Activated naive CD8-positive, alpha-beta T cell (primary cell): ENCODE measurements at regions not wholly inside any gene's neighbourhood (a gene's known extent, or its start where the extent isn't known, plus 50 kb on each side); places are given as distances from the start of the nearest gene placed in this dataset.
"Not testable (repeated sequence)": the region's sequence is repeated elsewhere in the genome, so short reads cannot be mapped to it uniquely, and the experiment has no call there.

Experiments used
- H3K27ac Mint-ChIP-seq: one replicate; pipeline ENCODE4 v1.8.0; 2021; ENCODE audit warnings: mixed read lengths
- H3K27me3 Mint-ChIP-seq: one replicate; pipeline ENCODE4 v1.8.0; 2021; ENCODE audit warnings: mixed read lengths
- H3K36me3 Mint-ChIP-seq: one replicate; pipeline ENCODE4 v1.8.0; 2021; ENCODE audit warnings: mixed read lengths
- H3K4me1 Mint-ChIP-seq: one replicate; pipeline ENCODE4 v1.8.0; 2021; ENCODE audit warnings: low read depth, mixed read lengths
- H3K4me3 Mint-ChIP-seq: one replicate; pipeline ENCODE4 v1.8.0; 2021; ENCODE audit warnings: mild to moderate bottlenecking, mixed read lengths
- H3K9me3 Mint-ChIP-seq: one replicate; pipeline ENCODE4 v1.8.0; 2021; ENCODE audit warnings: low read depth, mixed read lengths

GRCh38 chr10:81177651-81178244 is 640.0 kb downstream of the SH2D4B start:
- Mint-ChIP-seq H3K4me3 (no peak overlapping the region), H3K4me1 (no peaks in the 10 kb centered on the region), H3K27me3 (no peaks in the 10 kb centered on the region), H3K9me3 (peaks cover 4% of the 10 kb centered on the region), H3K27ac (no peak overlapping the region), H3K36me3 (no peaks in the 10 kb centered on the region)

GRCh38 chr10:81179324-81179723 is 641.6 kb downstream of the SH2D4B start:
- Mint-ChIP-seq H3K4me1 (no peaks in the 10 kb centered on the region), H3K27ac (no peak overlapping the region), H3K4me3 (no peak overlapping the region), H3K27me3 (no peaks in the 10 kb centered on the region), H3K9me3 (peaks cover 4% of the 10 kb centered on the region), H3K36me3 (no peaks in the 10 kb centered on the region)

GRCh38 chr10:81179805-81180452 is 642.2 kb downstream of the SH2D4B start:
- Mint-ChIP-seq H3K9me3 (peaks cover 4% of the 10 kb centered on the region), H3K36me3 (no peaks in the 10 kb centered on the region), H3K4me3 (no peak overlapping the region), H3K27ac (no peak overlapping the region), H3K4me1 (no peaks in the 10 kb centered on the region), H3K27me3 (no peaks in the 10 kb centered on the region)

GRCh38 chr10:81182296-81182695 is 644.6 kb downstream of the SH2D4B start:
- Mint-ChIP-seq H3K4me3 (no peak overlapping the region), H3K27me3 (no peaks in the 10 kb centered on the region), H3K27ac (no peak overlapping the region), H3K36me3 (no peaks in the 10 kb centered on the region), H3K4me1 (no peaks in the 10 kb centered on the region), H3K9me3 (no peaks in the 10 kb centered on the region)

GRCh38 chr10:81192221-81192788 is 654.6 kb downstream of the SH2D4B start:
- Mint-ChIP-seq H3K4me3 (no peak overlapping the region), H3K4me1 (no peaks in the 10 kb centered on the region), H3K27ac (no peak overlapping the region), H3K27me3 (no peaks in the 10 kb centered on the region), H3K36me3 (no peaks in the 10 kb centered on the region), H3K9me3 (no peaks in the 10 kb centered on the region)

- Mint-ChIP-seq H3K9me3 (no peaks in the 10 kb centered on the region), H3K4me1 (no peaks in the 10 kb centered on the region), H3K27me3 (peaks cover 1% of the 10 kb centered on the region), H3K27ac (no peak overlapping the region), H3K36me3 (no peaks in the 10 kb centered on the region), H3K4me3 (no peak overlapping the region)
These were observed 663.1 kb downstream of the SH2D4B start for GRCh38 chr10:81200801-81201200.

- not testable (repeated sequence) for H3K9me3 Mint-ChIP-seq, H3K27me3 Mint-ChIP-seq, H3K4me1 Mint-ChIP-seq, H3K27ac Mint-ChIP-seq, H3K36me3 Mint-ChIP-seq, H3K4me3 Mint-ChIP-seq
These were observed 667.6 kb upstream of the NRG3 start for GRCh38 chr10:81207359-81207758.

- Mint-ChIP-seq H3K27me3 (peaks cover 2% of the 10 kb centered on the region), H3K4me1 (no peaks in the 10 kb centered on the region), H3K36me3 (no peaks in the 10 kb centered on the region), H3K9me3 (no peaks in the 10 kb centered on the region), H3K27ac (no peak overlapping the region), H3K4me3 (no peak overlapping the region)
These were observed 661.6 kb upstream of the NRG3 start for GRCh38 chr10:81213370-81213769.

- Mint-ChIP-seq H3K27ac (no peak overlapping the region), H3K9me3 (no peaks in the 10 kb centered on the region), H3K4me3 (no peak overlapping the region), H3K36me3 (no peaks in the 10 kb centered on the region), H3K4me1 (no peaks in the 10 kb centered on the region), H3K27me3 (peaks cover 2% of the 10 kb centered on the region)
These were observed 659.5 kb upstream of the NRG3 start for GRCh38 chr10:81215498-81215897.

- Mint-ChIP-seq H3K4me1 (no peaks in the 10 kb centered on the region), H3K4me3 (no peak overlapping the region), H3K9me3 (no peaks in the 10 kb centered on the region), H3K27me3 (peaks cover 2% of the 10 kb centered on the region), H3K27ac (no peak overlapping the region), H3K36me3 (no peaks in the 10 kb centered on the region)
These were observed 658.0 kb upstream of the NRG3 start for GRCh38 chr10:81216949-81217348.

- Mint-ChIP-seq H3K36me3 (no peaks in the 10 kb centered on the region), H3K4me1 (no peaks in the 10 kb centered on the region), H3K4me3 (no peak overlapping the region), H3K27ac (no peak overlapping the region), H3K9me3 (no peaks in the 10 kb centered on the region), H3K27me3 (peaks cover 4% of the 10 kb centered on the region)
These were observed 656.7 kb upstream of the NRG3 start for GRCh38 chr10:81218307-81218706.

- Mint-ChIP-seq H3K27ac (no peak overlapping the region), H3K36me3 (no peaks in the 10 kb centered on the region), H3K4me3 (no peak overlapping the region), H3K27me3 (peaks cover 4% of the 10 kb centered on the region), H3K9me3 (no peaks in the 10 kb centered on the region), H3K4me1 (no peaks in the 10 kb centered on the region)
These were observed 655.2 kb upstream of the NRG3 start for GRCh38 chr10:81219758-81220157.

GRCh38 chr10:81248886-81249285 is 626.1 kb upstream of the NRG3 start:
- H3K4me1 Mint-ChIP-seq = no peaks in the 10 kb centered on the region
- H3K36me3 Mint-ChIP-seq = no peaks in the 10 kb centered on the region
- no peaks in the 10 kb centered on the region for H3K9me3 Mint-ChIP-seq
- no peak overlapping the region for H3K27ac Mint-ChIP-seq
- no peak overlapping the region for H3K4me3 Mint-ChIP-seq
- H3K27me3 Mint-ChIP-seq = no peaks in the 10 kb centered on the region

GRCh38 chr10:81251457-81252115 is 623.4 kb upstream of the NRG3 start:
- Mint-ChIP-seq H3K4me1 (no peaks in the 10 kb centered on the region), H3K27ac (no peak overlapping the region), H3K9me3 (peaks cover 4% of the 10 kb centered on the region), H3K4me3 (no peak overlapping the region), H3K27me3 (no peaks in the 10 kb centered on the region), H3K36me3 (no peaks in the 10 kb centered on the region)

- not testable (repeated sequence) for H3K9me3 Mint-ChIP-seq, H3K36me3 Mint-ChIP-seq, H3K27ac Mint-ChIP-seq, H3K27me3 Mint-ChIP-seq, H3K4me1 Mint-ChIP-seq, H3K4me3 Mint-ChIP-seq
These were observed 610.0 kb upstream of the NRG3 start for GRCh38 chr10:81264991-81265390.
